MM.1S (cell line): ENCODE measurements at regions not wholly inside any gene's neighbourhood (a gene's known extent, or its start where the extent isn't known, plus 50 kb on each side); places are given as distances from the start of the nearest gene placed in this dataset.

Experiments
- EZH2 ChIP-seq: fragments of 300-600 bp; sonication (generic); optimal IDR thresholded peaks from 2 replicates; pipeline ENCODE3; 2017; ENCODE audit warnings: low read depth, mild to moderate bottlenecking, antibody characterized with exemption, low read length, mixed read lengths
- EZH2phosphoT487 ChIP-seq: fragments of 300-600 bp; sonication (generic); IDR thresholded peaks from 2 replicates; pipeline ENCODE4 v1.6.1; 2018; ENCODE audit warnings: antibody characterized with exemption, low read length

DNA sequence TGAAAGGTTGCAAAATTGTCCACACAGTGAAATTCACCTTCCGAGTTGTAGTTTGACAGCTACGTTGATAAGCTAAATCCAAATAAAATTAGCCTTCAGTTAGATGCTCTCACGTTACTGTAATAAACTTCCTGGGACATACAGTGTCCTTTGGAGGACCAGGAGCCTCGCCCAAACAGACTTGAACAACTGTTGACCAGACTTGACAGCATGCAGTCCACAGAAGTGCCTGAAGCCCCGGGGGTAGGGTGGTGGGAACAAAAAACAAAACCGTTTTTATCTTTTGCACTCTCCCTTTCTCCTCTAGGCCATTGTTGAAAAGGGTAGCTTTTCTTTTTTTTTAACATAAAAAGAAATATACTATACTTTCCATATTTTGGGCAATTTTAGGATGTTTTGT, 172.8 kb upstream of the SAMSN1 start:
- TF ChIP-seq EZH2 = no peak
- no peak for TF ChIP-seq EZH2phosphoT487
